ENCODE measurements at regions not wholly inside any gene's neighbourhood (a gene's known extent, or its start where the extent isn't known, plus 50 kb on each side); places are given as distances from the start of the nearest gene placed in this dataset.

GRCh38 chr5:5721881-5722280 is 299.4 kb downstream of the ICE1 start:
- TF ChIP-seq POLR2A (IDR thresholded peaks at IDR 0.05; ENCODE audit: low read depth, low read length) (no peak), POLR2AphosphoS5 (IDR thresholded peaks at IDR 0.05; ENCODE audit: low read depth, low read length) (no peak)

Data from GM12892 (cell line).